ENCODE measurements at regions not wholly inside any gene's neighbourhood (a gene's known extent, or its start where the extent isn't known, plus 50 kb on each side); places are given as distances from the start of the nearest gene placed in this dataset.

DNA sequence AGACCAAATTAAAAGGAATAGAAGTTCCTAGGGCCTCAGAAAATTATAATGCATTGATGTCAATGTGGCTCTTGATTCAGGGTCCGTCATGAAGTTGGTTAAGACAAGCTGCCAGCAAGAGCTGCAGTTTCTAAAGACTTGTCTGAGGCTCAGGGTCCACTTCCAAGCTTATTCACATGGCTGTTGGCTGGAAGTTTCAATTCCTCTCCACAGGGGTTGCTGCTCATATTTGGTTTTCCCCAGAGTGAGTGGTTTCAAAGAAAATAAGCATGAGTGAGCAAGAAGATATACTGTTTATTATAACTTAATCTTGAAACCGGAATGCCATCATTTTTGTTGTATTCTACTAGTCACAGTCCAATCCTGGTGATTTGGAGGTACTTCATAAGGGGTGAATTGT, 1247.4 kb downstream of the LRFN5 start:
- TF ChIP-seq, protein P1, sequence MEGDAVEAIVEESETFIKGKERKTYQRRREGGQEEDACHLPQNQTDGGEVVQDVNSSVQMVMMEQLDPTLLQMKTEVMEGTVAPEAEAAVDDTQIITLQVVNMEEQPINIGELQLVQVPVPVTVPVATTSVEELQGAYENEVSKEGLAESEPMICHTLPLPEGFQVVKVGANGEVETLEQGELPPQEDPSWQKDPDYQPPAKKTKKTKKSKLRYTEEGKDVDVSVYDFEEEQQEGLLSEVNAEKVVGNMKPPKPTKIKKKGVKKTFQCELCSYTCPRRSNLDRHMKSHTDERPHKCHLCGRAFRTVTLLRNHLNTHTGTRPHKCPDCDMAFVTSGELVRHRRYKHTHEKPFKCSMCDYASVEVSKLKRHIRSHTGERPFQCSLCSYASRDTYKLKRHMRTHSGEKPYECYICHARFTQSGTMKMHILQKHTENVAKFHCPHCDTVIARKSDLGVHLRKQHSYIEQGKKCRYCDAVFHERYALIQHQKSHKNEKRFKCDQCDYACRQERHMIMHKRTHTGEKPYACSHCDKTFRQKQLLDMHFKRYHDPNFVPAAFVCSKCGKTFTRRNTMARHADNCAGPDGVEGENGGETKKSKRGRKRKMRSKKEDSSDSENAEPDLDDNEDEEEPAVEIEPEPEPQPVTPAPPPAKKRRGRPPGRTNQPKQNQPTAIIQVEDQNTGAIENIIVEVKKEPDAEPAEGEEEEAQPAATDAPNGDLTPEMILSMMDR (conservative IDR thresholded peaks at IDR 0.05) = no peak
- no peak for TF ChIP-seq ZFX (IDR thresholded peaks at IDR 0.05)
